HG03060 (cell line): ENCODE measurements at regions not wholly inside any gene's neighbourhood (a gene's known extent, or its start where the extent isn't known, plus 50 kb on each side); places are given as distances from the start of the nearest gene placed in this dataset.

Experiments
- ATAC-seq: cut with Tn5 transposase; IDR thresholded peaks from one replicate; pipeline ENCODE4 v1.9.1; 2021; ENCODE audit warnings: low read depth, moderate number of reproducible peaks; ENCODE audit not compliant: unreplicated experiment

DNA sequence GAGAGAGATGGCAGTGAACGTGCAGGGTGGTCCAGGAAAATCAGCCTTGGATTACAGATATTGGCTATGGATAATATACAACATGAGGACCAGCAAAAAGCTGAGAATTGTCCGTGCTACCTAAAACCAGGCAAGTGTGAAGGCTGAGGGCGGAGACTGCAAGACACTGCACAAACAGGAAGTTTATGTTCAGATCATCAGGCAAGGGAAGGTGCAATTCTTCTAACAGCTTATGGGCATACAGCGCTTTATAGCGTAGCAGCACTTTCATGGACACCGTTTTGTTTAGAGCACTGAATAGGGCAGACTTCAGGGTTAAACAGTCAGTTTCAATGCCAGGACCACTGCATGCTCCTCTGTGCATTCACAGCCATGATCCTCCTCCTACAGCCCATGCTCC, 93.1 kb upstream of the TMEM45B start:
- no peak for ATAC-seq

DNA sequence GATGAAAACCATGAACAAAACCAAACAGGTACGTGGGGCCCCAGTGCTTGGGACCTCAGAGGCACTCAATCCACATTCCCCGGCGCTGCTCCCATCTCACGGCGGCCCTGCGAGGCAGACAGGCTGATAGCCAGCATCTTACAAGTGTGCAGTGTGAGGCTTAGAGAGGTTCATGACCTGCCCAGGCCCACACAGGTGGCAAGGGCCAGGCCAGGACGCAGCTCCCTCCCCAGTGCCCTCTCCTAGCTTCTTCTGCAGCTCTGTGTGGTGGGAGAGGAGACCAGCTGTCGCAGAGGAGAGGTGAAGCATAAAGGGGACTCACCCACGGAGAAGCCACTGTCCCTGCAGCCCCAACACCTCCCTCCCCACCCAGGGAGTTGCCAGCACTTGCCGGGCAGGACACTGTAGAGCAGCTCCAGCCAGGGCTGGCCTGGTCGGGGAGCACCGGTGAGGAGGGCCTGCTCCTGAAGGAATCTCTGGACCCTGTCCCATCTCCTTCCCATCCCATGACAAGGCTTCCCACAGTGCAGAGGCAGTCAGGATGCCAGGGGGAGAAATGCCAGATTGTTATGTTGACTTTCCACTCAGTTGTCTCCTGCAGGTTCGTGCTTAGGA, 92.4 kb upstream of the TMEM45B start:
- ATAC-seq: no peak

DNA sequence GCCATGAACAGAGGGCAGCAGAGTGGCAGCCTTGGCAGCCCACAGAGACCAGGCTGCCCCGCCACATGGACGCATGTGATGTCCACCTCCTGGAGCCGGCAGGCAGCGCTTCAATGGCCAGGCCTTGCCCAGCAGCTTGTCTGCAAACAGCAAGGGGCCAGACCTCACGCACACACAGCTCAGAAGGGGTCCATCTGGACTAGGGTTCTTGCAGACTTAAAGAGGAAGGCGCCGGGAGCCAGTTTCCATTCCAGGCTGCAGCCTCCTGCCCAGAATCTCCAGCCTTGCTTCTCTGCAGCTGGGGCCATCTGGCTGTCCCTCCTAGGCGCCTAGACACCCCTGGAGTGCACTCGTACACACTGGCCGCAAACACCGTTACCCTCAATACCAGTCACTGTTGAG, 91.9 kb upstream of the TMEM45B start:
- ATAC-seq: no peak

DNA sequence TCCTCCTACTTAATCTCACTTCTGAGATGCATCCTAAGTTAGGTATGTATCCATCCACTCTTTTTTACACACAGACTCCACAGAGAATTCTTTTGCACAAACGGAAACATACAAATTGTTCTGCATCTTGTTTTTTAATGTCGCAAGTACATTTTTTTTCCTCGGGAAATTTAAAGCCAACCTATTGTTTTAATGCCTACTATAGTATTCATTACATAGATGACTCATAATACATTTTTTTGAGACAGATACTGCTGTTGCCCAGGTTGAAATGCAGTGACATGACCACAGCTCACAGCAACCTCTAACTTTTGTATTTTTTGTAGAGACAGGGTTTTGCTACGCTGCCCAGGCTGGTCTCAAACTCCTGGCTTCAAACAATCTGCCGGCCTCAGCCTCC, 90.8 kb upstream of the TMEM45B start:
- ATAC-seq: no peak

DNA sequence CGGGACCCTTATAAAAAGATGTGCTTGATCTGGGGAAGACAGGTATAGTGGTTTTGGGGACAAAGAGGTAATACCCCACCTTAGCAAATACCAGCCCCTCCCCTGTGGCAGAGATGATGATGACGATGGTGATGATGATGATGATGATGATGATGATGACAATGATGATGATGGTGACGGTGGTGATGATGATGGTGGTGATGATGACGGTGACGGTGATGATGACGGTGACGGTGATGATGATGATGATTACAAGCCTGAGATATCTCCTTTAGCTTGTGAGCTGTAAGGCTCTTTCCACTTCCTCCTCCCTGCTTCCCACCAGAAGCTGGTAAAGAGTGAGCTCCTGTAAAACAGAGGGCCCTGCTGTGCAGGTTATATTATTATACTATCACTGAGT, 89.5 kb upstream of the TMEM45B start:
- ATAC-seq: no peak

DNA sequence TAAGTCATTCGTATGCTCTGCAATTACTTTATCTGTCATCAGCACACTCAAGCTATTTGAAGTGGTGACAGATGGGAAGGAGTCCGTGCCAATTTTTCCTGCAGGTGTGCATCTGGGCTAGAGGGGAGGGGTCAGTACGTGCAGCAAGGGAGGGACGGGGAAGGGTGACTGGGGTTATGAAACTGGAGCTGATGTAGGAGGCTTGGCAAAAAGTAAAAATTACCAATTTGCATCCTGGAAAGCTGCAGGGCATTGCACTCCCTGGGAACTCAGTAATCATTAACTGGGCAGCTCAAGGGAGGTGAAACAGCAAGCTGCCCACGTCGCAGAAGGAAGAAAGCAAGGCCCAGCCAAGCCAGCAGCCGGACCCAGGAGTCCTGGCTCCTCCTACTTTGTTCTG, 87.1 kb upstream of the TMEM45B start:
- ATAC-seq: no peak

DNA sequence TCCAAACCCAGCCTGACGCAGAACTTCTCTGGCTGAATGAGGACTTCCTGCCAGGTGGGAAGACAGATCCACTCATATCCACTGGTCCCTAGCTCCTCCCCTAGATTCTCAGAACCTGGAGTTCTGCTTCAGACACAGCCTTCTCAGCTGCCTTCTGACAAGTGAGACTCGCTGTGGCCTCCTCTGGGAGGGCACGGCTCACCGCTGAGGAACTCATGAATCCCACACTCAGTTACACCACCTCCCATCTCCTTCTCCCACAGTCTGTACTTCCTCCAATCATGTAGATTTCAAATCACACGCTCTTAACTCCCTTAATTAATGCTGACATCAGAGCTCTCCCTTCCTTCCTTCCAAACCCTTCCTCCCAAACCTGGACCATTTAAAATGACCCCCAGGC, 86.4 kb upstream of the TMEM45B start:
- ATAC-seq: no peak

DNA sequence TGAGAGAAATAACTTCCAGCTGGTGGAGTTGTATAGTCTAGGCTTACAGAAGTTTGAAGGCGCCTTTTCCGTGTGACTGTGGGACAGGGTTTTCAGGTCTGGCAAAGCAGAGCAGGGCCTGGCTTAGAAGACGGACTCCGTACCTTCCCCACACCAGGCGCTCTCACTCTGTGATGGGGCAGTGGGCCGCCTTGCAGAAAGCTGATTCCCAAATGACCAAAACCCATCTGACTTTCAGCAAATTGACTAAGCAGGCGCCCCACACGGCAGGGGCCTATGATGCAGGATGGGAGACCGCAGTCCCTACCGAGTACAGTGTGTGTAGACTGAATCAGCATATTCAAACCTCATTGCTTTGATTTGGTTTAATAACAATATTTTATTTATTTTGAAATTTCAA, 85.8 kb upstream of the TMEM45B start:
- no peak for ATAC-seq

DNA sequence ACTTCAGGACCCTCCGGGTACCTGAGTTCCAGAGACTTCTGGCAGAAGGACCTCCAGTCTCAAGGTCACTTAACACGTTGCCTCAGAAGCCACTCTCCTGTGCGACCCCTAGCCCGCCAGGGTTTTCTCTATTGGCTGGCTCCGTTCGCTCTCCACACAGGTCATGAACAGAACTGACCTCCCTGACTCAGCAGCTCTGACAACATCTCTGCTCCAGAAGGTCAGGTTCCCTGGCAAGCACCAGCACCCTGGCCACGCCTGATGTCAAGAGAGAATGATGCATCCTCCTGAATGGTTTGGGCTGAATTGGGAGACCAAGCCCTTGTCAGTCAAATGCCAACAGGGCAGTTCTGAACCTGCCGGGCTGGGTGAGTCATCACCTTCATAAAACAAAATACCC, 84.3 kb upstream of the TMEM45B start:
- no peak for ATAC-seq

DNA sequence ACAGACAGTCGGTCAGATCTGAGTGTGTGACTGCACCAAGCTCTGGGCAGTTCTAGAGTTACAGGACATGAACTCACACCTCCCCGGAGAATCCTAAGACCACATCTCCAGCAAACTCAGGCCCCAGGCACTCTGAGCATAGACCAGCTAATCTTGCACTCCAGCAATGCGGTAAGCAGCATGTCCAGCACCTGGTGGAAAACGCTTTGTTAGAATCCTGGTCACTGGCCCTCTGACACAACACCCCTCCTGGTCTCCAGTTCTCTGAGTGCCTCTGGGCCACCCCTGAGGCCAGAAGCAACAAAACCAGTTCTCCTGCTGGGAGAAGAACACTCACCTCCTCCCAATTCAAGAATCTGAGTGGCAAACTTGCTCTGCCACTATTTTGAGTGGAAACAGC, 82.7 kb upstream of the TMEM45B start:
- ATAC-seq: no peak

DNA sequence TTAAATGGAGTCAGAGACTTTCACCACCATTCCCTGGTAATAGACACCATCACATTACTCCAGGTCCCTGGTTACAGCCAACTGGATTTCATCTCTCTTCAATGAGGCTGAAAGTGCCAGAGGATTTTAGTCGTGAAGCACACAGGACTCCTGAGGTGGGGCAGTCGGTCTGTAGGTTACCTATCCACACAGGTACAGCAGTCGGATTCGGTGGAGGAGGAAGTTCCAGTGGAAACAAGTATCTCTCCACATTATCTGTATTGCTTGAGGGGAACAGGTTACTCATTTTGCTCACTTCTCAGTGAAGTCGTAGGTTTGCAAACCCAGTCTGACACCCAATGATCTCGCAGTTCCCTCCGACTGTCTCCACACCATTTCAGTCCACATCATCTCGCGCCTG, 82.3 kb upstream of the TMEM45B start:
- no peak for ATAC-seq

DNA sequence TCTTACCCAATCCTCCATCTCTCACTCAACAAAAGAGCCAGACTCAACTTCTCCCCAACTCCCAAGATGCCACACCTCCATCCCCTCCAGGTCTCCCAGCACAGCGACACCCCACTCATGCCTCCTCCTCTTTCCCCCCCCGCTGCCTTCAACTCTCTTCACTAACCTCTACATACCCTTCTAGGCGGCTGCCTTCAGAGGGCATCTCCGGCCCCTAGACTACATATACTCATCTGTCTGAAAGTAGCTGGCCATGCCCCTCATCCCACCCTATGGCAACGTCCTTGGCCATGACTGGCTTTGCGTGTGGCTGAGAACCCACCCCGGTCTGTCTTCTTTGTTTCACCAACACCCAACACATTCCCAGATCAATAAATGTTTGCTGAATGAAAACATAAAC, 81.7 kb upstream of the TMEM45B start:
- no peak for ATAC-seq

DNA sequence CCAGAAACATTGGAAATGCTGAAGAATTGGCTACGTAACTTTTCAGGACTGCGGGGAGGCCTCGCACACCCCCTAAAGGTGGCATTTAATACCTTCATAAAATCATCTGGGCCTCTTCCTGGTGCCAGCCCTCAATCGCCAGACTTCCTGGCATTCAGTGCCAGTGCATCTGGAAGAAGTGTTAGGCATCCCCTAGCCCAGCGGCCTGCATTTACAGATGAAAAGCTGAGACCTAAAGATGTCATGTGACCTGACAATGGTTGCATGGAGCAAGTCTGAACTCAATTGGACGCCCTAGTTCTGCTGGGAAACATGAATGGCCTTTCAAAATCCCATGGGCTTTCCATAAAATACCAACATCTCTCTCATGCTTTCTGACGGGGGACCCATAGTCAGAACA, 81.0 kb upstream of the TMEM45B start:
- ATAC-seq: no peak

DNA sequence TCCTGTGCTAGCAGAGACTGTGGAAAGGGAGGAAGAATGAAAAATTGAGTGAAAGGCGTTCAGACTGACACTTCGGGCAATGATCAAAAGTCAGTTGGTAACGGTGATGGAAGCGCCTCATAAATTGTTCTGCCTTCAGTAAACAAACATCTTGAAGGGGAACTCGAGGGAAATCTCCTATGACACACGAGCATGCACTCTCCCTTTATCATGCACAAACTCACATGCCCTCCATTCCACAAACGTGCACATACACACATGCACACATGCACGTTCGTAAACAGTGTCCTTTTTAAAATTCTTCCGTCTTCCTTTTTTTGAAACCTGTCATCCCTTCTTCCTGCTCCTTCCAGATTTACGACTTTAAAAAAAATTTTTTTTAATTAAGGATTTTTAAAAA, 77.8 kb upstream of the TMEM45B start:
- ATAC-seq: no peak

DNA sequence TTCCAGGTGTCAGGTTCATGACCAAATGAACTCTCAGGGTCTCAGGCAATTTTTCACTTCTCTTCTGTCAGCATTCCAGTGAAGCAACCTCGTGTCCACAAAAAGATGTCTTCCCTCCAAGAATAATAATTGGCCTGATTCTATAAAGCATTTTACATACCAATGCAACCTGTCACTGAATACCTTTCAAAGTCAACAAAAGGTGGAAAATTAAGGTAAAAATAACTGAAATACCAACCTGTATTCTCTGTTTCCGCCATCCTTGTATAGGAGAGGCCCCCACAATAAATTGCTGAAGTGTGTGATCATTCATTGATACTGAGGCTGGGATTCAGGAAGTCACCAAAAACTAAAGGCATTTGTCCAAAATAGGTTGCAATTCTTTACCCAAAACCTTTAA, 77.4 kb upstream of the TMEM45B start:
- ATAC-seq: no peak

DNA sequence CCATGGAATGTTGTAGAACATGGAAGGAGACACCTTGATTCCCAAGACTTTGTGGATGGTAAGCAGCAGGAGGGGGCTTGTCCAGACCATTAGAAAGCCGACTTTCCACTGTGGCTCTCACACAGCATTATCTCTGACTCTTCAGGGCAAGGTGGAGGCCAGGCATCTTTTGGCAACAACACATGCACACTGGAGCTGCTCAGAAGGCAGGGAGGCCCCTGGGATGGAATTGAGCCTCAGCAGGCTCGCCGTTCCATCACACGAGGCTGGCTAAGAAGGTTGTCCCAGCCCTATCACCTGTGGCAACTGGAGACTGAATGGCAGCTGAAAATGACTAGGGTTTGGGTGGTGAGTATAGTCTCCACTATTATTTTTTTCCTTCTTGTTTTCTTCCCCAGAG, 76.3 kb upstream of the TMEM45B start:
- ATAC-seq: no peak

DNA sequence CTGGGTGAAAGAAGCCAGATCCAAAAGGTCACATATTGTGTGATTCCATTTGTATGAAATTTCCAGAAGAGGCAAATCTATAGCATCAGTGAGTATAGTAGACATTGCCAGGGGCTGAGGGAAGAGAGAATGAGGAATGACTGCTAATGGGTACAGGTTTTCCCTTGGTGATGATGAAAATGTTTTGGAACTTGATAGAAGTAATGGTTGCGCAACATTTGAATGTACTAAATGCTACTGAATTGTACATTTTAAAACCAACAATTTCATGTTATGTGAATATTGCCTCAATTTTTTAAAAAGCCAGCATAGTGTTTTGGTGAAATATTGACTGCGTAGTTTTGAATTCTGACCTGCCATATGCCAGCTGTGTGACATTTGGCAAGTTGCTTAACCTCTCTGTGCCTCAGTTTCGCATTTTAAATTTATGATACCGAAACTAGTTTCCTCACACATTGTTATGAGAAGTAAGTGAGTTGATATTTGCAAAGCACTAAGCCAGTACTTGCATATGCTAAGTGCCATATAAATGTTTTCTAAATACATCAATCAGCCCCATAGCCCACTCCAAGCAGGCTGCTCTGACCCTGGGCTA, 75.4 kb upstream of the TMEM45B start:
- no peak for ATAC-seq

DNA sequence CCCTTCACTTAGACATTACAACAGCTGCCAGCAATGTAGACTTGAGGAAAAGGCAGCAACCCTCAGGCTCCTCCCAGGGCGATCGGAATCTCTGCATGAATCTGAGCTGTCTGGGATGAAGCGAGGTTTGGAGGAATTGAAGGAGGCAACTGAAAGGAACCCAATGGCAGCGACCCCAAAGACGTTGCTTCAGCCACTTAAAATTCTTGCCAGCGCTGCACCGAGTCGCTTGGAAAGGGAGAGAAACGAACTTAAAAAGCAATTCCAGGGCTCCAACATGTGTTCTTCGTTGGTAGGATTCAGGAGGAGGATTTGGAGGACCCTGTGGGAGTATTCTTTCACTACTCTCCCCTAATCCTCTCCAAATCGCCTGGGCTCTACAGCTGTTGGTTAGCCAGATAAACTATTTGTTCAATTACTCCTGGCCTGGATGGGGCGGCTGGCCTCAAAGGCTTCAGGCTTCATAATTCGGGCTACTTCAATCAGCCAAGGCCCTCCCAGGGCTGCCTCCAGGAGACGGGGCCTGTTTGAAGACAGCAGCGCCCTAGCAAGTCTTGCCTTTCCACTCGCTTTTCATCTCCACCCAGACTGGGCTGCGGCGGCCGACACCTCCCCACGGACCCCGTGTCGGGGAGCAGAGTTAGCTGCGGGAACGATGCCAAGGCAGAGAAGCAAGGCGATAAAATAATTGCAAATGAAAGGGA, 72.4 kb upstream of the TMEM45B start:
- ATAC-seq: no peak

DNA sequence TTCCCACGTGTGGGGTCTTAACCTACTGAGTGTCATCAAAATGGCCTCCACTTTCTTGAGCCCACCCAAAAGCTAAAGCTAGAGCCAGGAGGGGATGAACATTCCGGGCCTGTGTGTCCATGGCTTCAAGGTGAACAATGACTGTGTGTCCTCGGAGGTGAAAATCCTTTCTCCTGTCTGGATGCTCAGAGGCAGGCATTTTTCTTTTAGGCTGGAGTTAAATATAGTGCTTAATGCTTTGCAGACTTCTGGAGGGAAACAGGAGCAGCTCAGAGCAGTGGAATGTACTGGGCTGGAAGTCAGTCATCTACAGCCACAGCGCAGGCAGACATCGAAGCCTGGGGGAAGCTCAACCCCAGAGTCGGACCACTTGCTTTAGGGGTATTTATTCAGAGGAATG, 68.6 kb upstream of the TMEM45B start:
- no peak for ATAC-seq

DNA sequence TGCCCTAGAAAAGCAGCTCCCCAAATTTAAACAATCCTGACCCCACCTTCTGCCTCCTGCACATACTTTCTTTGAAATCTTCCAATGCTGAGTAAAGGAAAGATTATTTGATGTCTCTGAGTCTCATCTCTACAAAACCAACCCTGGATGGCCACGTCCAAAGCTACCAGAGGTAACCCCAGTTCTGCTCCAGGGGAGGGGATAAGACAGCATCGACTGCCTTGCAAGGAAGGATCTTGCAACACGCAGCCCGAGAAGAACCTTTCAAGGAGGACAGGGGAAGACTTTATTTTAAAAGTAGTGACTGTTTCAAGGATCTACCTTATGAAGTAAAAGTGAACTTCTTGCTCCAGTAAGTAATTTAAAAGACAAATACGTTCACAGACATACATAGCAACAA, 66.5 kb upstream of the TMEM45B start:
- ATAC-seq: no peak

DNA sequence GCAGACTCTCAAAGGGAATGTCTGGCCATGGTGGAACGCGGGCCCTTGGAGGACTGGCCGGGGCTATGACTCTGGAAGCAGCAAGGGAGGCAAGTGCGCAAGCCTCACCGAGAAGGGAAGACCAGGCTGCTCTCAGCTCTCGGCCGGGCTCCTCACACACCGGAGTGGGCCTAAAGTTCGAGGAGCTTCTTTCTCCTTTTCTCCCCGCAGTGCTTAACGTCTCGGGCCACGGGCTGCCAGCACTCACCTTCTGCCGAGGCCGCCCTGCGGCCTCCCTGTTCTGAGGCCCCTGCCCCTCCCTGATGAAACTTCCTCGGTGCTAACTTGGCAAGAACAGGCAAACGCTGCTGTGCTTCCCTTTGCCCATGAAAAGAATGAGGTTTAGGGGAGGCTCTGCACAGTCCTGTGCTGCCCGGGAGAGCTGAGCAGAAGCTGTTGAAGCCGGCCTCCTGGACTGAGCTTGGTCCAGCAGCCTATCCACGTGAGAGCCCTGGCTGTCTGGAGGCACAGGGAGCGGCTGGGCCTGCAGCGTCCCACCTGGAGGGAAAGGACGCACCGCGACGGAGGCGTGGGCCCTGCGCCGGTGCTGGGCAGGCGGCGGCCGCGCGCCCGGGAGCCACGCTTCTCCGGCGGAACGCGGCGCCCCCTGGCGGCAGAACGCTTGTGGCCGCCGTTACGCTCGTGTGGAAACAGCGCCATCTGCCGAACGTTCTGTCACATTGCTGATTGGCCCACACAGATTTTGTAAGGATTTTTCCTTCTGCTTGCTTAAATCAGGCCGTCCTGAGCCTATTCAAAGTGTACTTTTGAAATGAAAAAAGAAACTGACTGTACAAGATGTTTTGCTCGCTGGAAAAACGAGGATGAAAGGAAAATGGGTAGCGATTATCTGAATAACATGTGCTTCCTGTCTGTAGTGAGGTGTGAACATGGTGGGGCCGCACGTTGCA, 65.0 kb upstream of the TMEM45B start:
- ATAC-seq: peak; percentile 86
